ENCODE measurements at regions not wholly inside any gene's neighbourhood (a gene's known extent, or its start where the extent isn't known, plus 50 kb on each side); places are given as distances from the start of the nearest gene placed in this dataset.
A peak's percentile ranks its signal among the peaks of the same experiment; 100 is the strongest.

GRCh38 chr2:96427917-96428316 lies 77.2 kb downstream of the NEURL3 start:
- no peak for TF ChIP-seq CTCF (IDR thresholded peaks at IDR 0.05)
- no peaks in the 10 kb centered on the region for H3K9me3 ChIP-seq
- H3K36me3 ChIP-seq (ENCODE audit: low read depth): no peaks in the 10 kb centered on the region
- intact Hi-C loops (cut with DNase I, micrococcal nuclease): no loop called here
- no peaks in the 10 kb centered on the region for H3K4me1 ChIP-seq (ENCODE audit: low read depth)
- ATAC-seq (peak; percentile 74), DNase-seq (no peak)
- no peak overlapping the region for H3K4me3 ChIP-seq

GRCh38 chr2:96427169-96427568 lies 78.0 kb downstream of the NEURL3 start:
- DNase-seq: no peak
- Histone ChIP-seq H3K4me3 (no peak overlapping the region), H3K36me3 (ENCODE audit: low read depth) (no peaks in the 10 kb centered on the region), H3K4me1 (ENCODE audit: low read depth) (no peaks in the 10 kb centered on the region), H3K9me3 (no peaks in the 10 kb centered on the region)
- intact Hi-C loops (cut with DNase I, micrococcal nuclease): no loop called here
- ATAC-seq: no peak
- TF ChIP-seq CTCF (IDR thresholded peaks at IDR 0.05): no peak

GRCh38 chr2:96423828-96424227 lies 81.3 kb downstream of the NEURL3 start:
- H3K4me1 ChIP-seq (ENCODE audit: low read depth): no peaks in the 10 kb centered on the region
- no peak for TF ChIP-seq CTCF (IDR thresholded peaks at IDR 0.05)
- H3K36me3 ChIP-seq (ENCODE audit: low read depth): no peaks in the 10 kb centered on the region
- H3K9me3 ChIP-seq: no peaks in the 10 kb centered on the region
- no peak overlapping the region for H3K4me3 ChIP-seq
- ATAC-seq: no peak
- intact Hi-C loops (cut with DNase I, micrococcal nuclease): no loop called here
- no peak for DNase-seq

All from mucosa of descending colon (tissue), 3 donors.